HG03097 (cell line): ENCODE measurements at regions not wholly inside any gene's neighbourhood (a gene's known extent, or its start where the extent isn't known, plus 50 kb on each side); places are given as distances from the start of the nearest gene placed in this dataset.
"Not testable (repeated sequence)": the region's sequence is repeated elsewhere in the genome, so short reads cannot be mapped to it uniquely, and the experiment has no call there.

ENCODE experiments used
- ATAC-seq: cut with Tn5 transposase; IDR thresholded peaks from one replicate; pipeline ENCODE4 v1.9.1; 2021; ENCODE audit not compliant: unreplicated experiment, low FRiP score

GRCh38 chr21:15634541-15634940, 95.2 kb upstream of the USP25 start:
- ATAC-seq: not testable (repeated sequence)

GRCh38 chr21:15638856-15639549, 90.8 kb upstream of the USP25 start:
- ATAC-seq: no peak

GRCh38 chr21:15640113-15640512, 89.7 kb upstream of the USP25 start:
- ATAC-seq: not testable (repeated sequence)

GRCh38 chr21:15644489-15644888, 85.3 kb upstream of the USP25 start:
- no peak for ATAC-seq

GRCh38 chr21:15645830-15646229, 84.0 kb upstream of the USP25 start:
- no peak for ATAC-seq

GRCh38 chr21:15650735-15651134, 79.0 kb upstream of the USP25 start:
- no peak for ATAC-seq

GRCh38 chr21:15651172-15651571, 78.6 kb upstream of the USP25 start:
- ATAC-seq: no peak

GRCh38 chr21:15653710-15654109, 76.1 kb upstream of the USP25 start:
- no peak for ATAC-seq

GRCh38 chr21:15654171-15654570, 75.6 kb upstream of the USP25 start:
- no peak for ATAC-seq

GRCh38 chr21:15659753-15660422, 69.9 kb upstream of the USP25 start:
- ATAC-seq: no peak

- ATAC-seq: no peak
Measured at GRCh38 chr21:15660423-15660804, 69.4 kb upstream of the USP25 start.

- ATAC-seq: no peak
Measured at GRCh38 chr21:15667010-15667409, 62.8 kb upstream of the USP25 start.

- ATAC-seq: no peak
Measured at GRCh38 chr21:15667819-15668218, 62.0 kb upstream of the USP25 start.

GRCh38 chr21:15669247-15669646, 60.5 kb upstream of the USP25 start:
- ATAC-seq: no peak

- no peak for ATAC-seq
Measured at GRCh38 chr21:15671188-15671587, 58.6 kb upstream of the USP25 start.

- not testable (repeated sequence) for ATAC-seq
Measured at GRCh38 chr21:15672578-15672977, 57.2 kb upstream of the USP25 start.

- ATAC-seq: no peak
Measured at GRCh38 chr21:15676935-15677334, 52.8 kb upstream of the USP25 start.

- no peak for ATAC-seq
Measured at GRCh38 chr21:15679630-15680029, 50.2 kb upstream of the USP25 start.
